Choroid plexus epithelial cell (primary cell): ENCODE measurements at regions not wholly inside any gene's neighbourhood (a gene's known extent, or its start where the extent isn't known, plus 50 kb on each side); places are given as distances from the start of the nearest gene placed in this dataset.
"Not testable (repeated sequence)": the region's sequence is repeated elsewhere in the genome, so short reads cannot be mapped to it uniquely, and the experiment has no call there.

ENCODE experiments used
- DNase-seq: peaks from one replicate; pipeline ENCODE4 v3.0.0-alpha.2; 2010; ENCODE audit warnings: low read depth
- H3K4me3 ChIP-seq: 2 replicates; pipeline ENCODE4 v1.5.1; 2011; ENCODE audit warnings: low read depth, mild to moderate bottlenecking, control low read depth, low read length, moderate library complexity
- TF ChIP-seq, protein P1 (sequence below): conservative IDR thresholded peaks from 2 replicates; pipeline ENCODE4 v1.5.1; 2011; ENCODE audit warnings: low read depth, mild to moderate bottlenecking, control low read depth, inconsistent platforms, low read length, moderate library complexity

DNA sequence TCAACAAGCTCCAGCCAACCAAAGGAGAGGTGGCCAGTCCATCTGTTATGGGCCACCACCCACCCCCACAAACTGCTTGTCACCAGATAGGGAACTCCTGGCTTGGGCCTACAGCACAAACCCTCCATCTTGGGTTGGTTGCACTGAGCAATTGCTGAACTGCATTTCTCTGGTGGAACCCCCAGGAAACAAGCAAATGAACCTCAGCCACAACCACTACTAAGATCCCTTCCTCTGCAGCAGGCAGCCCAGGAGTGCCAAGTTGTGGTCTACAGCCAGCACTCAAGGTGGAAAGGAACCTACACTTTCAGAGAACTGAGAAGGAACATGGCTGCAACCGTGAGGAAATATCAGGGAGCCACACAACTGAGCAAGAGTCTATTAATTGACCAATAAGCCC lies 171.6 kb downstream of the TMEM200A start:
- TF ChIP-seq, protein P1, sequence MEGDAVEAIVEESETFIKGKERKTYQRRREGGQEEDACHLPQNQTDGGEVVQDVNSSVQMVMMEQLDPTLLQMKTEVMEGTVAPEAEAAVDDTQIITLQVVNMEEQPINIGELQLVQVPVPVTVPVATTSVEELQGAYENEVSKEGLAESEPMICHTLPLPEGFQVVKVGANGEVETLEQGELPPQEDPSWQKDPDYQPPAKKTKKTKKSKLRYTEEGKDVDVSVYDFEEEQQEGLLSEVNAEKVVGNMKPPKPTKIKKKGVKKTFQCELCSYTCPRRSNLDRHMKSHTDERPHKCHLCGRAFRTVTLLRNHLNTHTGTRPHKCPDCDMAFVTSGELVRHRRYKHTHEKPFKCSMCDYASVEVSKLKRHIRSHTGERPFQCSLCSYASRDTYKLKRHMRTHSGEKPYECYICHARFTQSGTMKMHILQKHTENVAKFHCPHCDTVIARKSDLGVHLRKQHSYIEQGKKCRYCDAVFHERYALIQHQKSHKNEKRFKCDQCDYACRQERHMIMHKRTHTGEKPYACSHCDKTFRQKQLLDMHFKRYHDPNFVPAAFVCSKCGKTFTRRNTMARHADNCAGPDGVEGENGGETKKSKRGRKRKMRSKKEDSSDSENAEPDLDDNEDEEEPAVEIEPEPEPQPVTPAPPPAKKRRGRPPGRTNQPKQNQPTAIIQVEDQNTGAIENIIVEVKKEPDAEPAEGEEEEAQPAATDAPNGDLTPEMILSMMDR: no peak
- no peak overlapping the region for H3K4me3 ChIP-seq
- no peak for DNase-seq

DNA sequence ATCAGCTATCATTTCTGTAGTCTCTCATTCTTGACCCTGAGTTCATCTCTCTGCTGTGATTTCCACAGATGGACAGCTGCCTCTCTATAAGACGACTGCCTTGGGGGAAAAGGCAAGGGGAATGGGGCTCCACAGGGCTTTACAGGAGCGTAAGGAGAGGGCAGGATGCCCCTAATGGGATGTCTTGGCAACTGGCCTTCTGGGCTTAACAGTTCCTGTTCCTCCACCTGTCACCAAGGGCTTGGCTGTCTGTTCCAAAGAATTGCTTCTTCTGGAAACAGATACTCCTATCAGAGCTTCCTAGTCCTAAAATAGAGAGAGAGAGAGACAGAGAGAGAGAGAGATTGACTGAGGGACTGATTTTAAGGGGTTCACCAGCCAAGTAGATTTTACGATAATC lies 181.9 kb downstream of the TMEM200A start:
- no peak overlapping the region for H3K4me3 ChIP-seq
- TF ChIP-seq, protein P1: no peak
- no peak for DNase-seq

DNA sequence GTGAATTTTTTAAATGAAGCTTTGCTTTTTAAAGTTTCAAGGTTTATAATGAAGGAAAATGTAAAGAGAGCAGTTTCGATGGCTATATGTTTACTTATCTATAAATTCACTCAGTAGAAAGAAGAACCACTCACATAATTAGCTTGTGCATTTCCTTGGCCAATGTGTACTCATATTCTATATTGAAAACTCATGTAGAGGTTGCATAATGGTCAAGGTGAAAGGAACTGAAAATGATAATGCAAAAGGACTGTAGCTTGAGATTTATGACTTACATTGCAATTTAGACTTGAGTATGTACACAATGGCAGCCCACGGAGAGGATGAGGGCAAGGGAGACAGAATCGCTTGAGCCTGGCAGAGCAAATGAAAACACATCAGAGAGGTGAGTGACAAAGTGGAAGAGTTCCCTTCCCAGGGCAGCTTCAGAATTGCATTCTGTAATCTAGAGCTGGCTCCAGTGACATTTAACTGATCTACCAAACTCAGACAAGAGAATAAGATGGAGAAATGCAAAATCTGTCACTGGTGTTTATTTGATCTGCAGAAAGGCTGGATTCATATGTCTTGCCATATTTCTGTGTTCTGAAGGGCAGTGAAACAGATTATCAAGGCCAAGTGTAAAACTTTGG lies 191.8 kb downstream of the TMEM200A start:
- TF ChIP-seq, protein P1: no peak
- no peak overlapping the region for H3K4me3 ChIP-seq
- no peak for DNase-seq

DNA sequence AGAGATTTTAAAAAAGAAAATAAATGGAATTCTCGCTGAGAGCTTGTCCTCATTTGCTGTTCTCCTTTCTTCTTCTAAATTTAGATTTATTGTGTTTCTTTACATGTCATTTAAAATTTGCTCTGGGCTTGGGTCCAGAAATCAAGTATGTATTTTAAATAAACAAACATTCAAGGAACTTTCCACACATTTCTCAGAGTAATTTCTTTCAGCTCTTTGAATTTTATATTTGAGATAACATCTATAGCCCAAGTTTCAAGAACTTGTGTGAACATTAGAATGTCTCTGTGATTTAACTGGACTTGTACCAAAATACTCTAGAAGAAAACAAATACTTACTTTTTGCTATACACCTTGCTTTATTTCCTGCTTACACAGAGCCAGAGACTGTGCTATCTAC lies 192.3 kb downstream of the TMEM200A start:
- DNase-seq: peak; percentile 45
- TF ChIP-seq, protein P1: no peak
- H3K4me3 ChIP-seq: no peak overlapping the region

DNA sequence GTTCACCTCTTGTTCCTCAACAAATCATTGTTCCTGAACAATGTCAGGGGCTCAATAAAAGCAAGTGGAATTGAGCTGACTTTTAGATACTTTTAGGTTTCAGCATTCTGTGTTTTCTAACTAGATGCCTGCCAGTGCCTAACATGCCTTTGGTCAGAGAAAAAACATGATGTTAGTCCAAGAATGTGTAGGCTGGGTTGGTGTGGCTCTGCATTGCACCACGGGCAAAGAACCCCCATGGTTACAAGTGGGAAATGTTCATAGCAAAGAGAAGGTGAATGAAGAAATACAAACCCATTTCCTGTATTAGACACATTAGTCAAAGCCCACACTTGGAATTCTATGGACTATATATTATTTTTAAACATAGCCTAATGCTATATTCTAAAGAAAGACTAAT lies 193.3 kb downstream of the TMEM200A start:
- H3K4me3 ChIP-seq: no peak overlapping the region
- peak; percentile 68 for DNase-seq
- TF ChIP-seq, protein P1: no peak

DNA sequence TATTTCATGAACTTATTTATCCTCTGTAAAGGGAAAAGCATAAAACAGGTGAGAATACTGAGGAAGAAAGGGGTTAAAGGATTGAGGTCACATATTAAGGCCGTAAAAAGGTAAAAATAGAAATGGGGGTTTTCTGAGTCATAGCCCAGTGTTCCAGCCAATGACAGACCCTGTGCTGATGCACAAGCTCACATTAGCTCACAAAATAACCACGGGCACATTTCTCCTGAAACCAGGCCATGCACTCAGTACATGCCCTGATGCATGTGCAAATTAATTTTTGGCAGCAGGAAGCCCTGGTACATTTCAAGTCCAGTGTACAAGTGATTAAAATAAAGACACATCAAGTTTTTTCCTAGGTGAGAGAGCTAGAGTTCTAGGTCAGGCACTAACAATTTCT lies 194.4 kb downstream of the TMEM200A start:
- DNase-seq: peak; percentile 30
- H3K4me3 ChIP-seq: no peak overlapping the region
- TF ChIP-seq, protein P1: no peak

DNA sequence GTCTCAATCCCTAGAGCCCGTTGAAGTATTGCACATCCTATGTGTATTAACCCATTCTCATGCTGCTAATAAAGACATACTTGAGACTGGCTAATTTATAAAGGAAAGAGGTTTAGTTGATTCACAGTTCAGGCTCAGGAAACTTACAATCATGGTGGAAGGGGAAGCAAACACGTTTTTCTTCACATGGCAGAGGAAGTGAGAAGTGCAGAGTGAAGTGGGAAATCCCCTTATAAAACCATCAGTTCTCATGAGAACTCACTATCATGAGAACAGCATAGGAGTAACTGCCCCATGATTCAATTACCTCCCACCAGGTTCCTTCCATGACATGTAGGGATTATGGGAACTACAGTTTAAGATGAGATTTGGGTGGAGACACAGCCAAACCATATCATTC lies 195.3 kb downstream of the TMEM200A start:
- not testable (repeated sequence) for DNase-seq, H3K4me3 ChIP-seq
